WTC11 (cell line): ENCODE measurements at regions not wholly inside any gene's neighbourhood (a gene's known extent, or its start where the extent isn't known, plus 50 kb on each side); places are given as distances from the start of the nearest gene placed in this dataset.

Experiments
- ATAC-seq: fragments of 200-7000 bp; cut with Tn5 transposase; 2 replicates; pipeline ENCODE4 v1.10.0; 2021; ENCODE audit warnings: mild to moderate bottlenecking, moderate library complexity
- CTCF ChIA-PET: fragments of 300-600 bp; sonication (Branson Sonifier 250); formaldehyde crosslinking; loops from one replicate; lab custom pipeline; 2021; ENCODE audit warnings: antibody characterized with exemption; lab: Charles Lee
- POLR2A ChIA-PET: fragments of 350-600 bp; sonication (Branson Sonifier 250); formaldehyde crosslinking; loops from one replicate; lab custom pipeline; 2021; ENCODE audit warnings: antibody characterized with exemption; lab: Charles Lee
- DNase-seq: peaks from one replicate; pipeline ENCODE4 v3.0.0; 2021; ENCODE audit warnings: low spot score
- H3K27ac Mint-ChIP-seq: 2 replicates; pipeline ENCODE4 v1.8.0; 2021; ENCODE audit warnings: mixed read lengths
- H3K27me3 Mint-ChIP-seq: 2 replicates; pipeline ENCODE4 v1.8.0; 2021; ENCODE audit warnings: low read depth, mild to moderate bottlenecking, moderate library complexity, mixed read lengths
- H3K36me3 Mint-ChIP-seq: 2 replicates; pipeline ENCODE4 v1.8.0; 2021; ENCODE audit warnings: mixed read lengths
- H3K4me1 Mint-ChIP-seq: 2 replicates; pipeline ENCODE4 v1.8.0; 2022; ENCODE audit warnings: mixed read lengths
- H3K4me3 Mint-ChIP-seq: 2 replicates; pipeline ENCODE4 v1.8.0; 2021; ENCODE audit warnings: mild to moderate bottlenecking, moderate library complexity, mixed read lengths
- H3K9me3 Mint-ChIP-seq: 2 replicates; pipeline ENCODE4 v1.8.0; 2021; ENCODE audit warnings: mixed read lengths
- E2F4 ChIP-seq: sonication (generic); formaldehyde crosslinking; IDR thresholded peaks from 2 replicates; pipeline ENCODE4 v1.8.1; 2022; ENCODE audit warnings: low read depth, mild to moderate bottlenecking, moderate library complexity, missing genetic modification reagents, borderline replicate concordance
- ELF4 ChIP-seq: sonication (generic); formaldehyde crosslinking; IDR thresholded peaks from 2 replicates; pipeline ENCODE4 v1.8.1; 2022; ENCODE audit warnings: low read depth, mild to moderate bottlenecking, moderate library complexity, missing genetic modification reagents
- FOXJ3 ChIP-seq: sonication (generic); formaldehyde crosslinking; IDR thresholded peaks from 2 replicates; pipeline ENCODE4 v1.9.0; 2021; ENCODE audit warnings: missing genetic modification reagents, mild to moderate bottlenecking, borderline replicate concordance
- FOXK1 ChIP-seq: sonication (generic); formaldehyde crosslinking; IDR thresholded peaks from 2 replicates; pipeline ENCODE4 v1.8.0; 2022; ENCODE audit warnings: mild to moderate bottlenecking, moderate library complexity, missing genetic modification reagents
- FOXP4 ChIP-seq: sonication (generic); formaldehyde crosslinking; IDR thresholded peaks from 2 replicates; pipeline ENCODE4 v1.8.0; 2022; ENCODE audit warnings: mild to moderate bottlenecking, missing genetic modification reagents
- IRF1 ChIP-seq: sonication (generic); formaldehyde crosslinking; IDR thresholded peaks from 2 replicates; pipeline ENCODE4 v1.8.0; 2023; ENCODE audit warnings: missing genetic modification reagents
- IRF2 ChIP-seq: sonication (generic); formaldehyde crosslinking; IDR thresholded peaks from 2 replicates; pipeline ENCODE4 v1.8.0; 2022; ENCODE audit warnings: low read depth, missing genetic modification reagents, borderline replicate concordance
- OVOL2 ChIP-seq: fragments of 250-450 bp; sonication (Bioruptor Pico); IDR thresholded peaks from 2 replicates; pipeline ENCODE4 v1.9.0; 2021; ENCODE audit warnings: mild to moderate bottlenecking, borderline replicate concordance
- PRDM15 ChIP-seq: sonication (generic); formaldehyde crosslinking; IDR thresholded peaks from 2 replicates; pipeline ENCODE4 v1.8.0; 2022; ENCODE audit warnings: missing genetic modification reagents
- TCF7 ChIP-seq: sonication (generic); formaldehyde crosslinking; IDR thresholded peaks from 2 replicates; pipeline ENCODE4 v1.8.0; 2022; ENCODE audit warnings: mild to moderate bottlenecking, low read depth, missing genetic modification reagents, moderate library complexity
- TEAD1 ChIP-seq: sonication (generic); formaldehyde crosslinking; IDR thresholded peaks from 2 replicates; pipeline ENCODE4 v1.8.0; 2022; ENCODE audit warnings: mild to moderate bottlenecking, missing genetic modification reagents
- ZBTB43 ChIP-seq: sonication (generic); formaldehyde crosslinking; IDR thresholded peaks from 2 replicates; pipeline ENCODE4 v1.8.1; 2023; ENCODE audit warnings: mild to moderate bottlenecking, missing genetic modification reagents
- ZMAT4 ChIP-seq: fragments of 250-450 bp; sonication (Bioruptor Pico); IDR thresholded peaks from 2 replicates; pipeline ENCODE4 v1.9.0; 2021; ENCODE audit warnings: mild to moderate bottlenecking
- ZNF317 ChIP-seq: sonication (generic); formaldehyde crosslinking; IDR thresholded peaks from 2 replicates; pipeline ENCODE4 v1.8.1; 2023; ENCODE audit warnings: low read depth, mild to moderate bottlenecking, moderate library complexity, missing genetic modification reagents, borderline replicate concordance
- ZNF396 ChIP-seq: fragments of 250-450 bp; sonication (Bioruptor Pico); IDR thresholded peaks from 2 replicates; pipeline ENCODE4 v1.8.0; 2021; ENCODE audit warnings: mild to moderate bottlenecking, moderate library complexity, borderline replicate concordance
- ZNF423 ChIP-seq: fragments of 250-450 bp; sonication (Bioruptor Pico); IDR thresholded peaks from 2 replicates; pipeline ENCODE4 v2.1.2; 2022; ENCODE audit warnings: mild to moderate bottlenecking, moderate library complexity
- ZSCAN18 ChIP-seq: fragments of 250-450 bp; sonication (Bioruptor Pico); IDR thresholded peaks from 2 replicates; pipeline ENCODE4 v2.1.2; 2022; ENCODE audit warnings: mild to moderate bottlenecking, moderate library complexity

GRCh38 chr20:22696759-22697158, 112.4 kb upstream of the FOXA2 start:
- no peaks in the 10 kb centered on the region for H3K36me3 Mint-ChIP-seq
- peaks cover 13% of the 10 kb centered on the region for H3K9me3 Mint-ChIP-seq
- TF ChIP-seq PRDM15 (CRISPR knock-in tag) (no peak), FOXJ3 (CRISPR knock-in tag) (no peak), ZSCAN18 (no peak), E2F4 (CRISPR knock-in tag) (no peak), ZNF317 (CRISPR knock-in tag) (no peak), FOXK1 (CRISPR knock-in tag) (no peak), ZMAT4 (CRISPR knock-in tag) (no peak), ZBTB43 (CRISPR knock-in tag) (no peak), OVOL2 (CRISPR knock-in tag) (no peak), ZNF423 (CRISPR knock-in tag) (no peak), ZNF396 (CRISPR knock-in tag) (no peak), ELF4 (no peak), IRF1 (CRISPR knock-in tag) (no peak), TEAD1 (CRISPR knock-in tag) (no peak)
- POLR2A ChIA-PET: no interaction called here
- no peak for DNase-seq
- ATAC-seq: no peak
- H3K4me3 Mint-ChIP-seq: no peak overlapping the region
- H3K4me1 Mint-ChIP-seq: peaks cover 2% of the 10 kb centered on the region; the same call in 1 of the 2 replicates
- CTCF ChIA-PET: interaction anchor here (0.7 to 1.2 kb wide), 2 partner anchors 277 to 354 kb away, joined by 3 read pairs; no protein-coding TSS in a partner anchor
- H3K27ac Mint-ChIP-seq: no peak overlapping the region
- H3K27me3 Mint-ChIP-seq: peaks cover 3% of the 10 kb centered on the region; the same call in 1 of the 2 replicates

- ATAC-seq: no peak
- POLR2A ChIA-PET: no interaction called here
- Mint-ChIP-seq H3K4me3 (no peak overlapping the region), H3K9me3 (peaks cover 20% of the 10 kb centered on the region), H3K27me3 (peaks cover 3% of the 10 kb centered on the region; the same call in 1 of the 2 replicates), H3K27ac (no peak overlapping the region)
- CTCF ChIA-PET: interaction anchor here (1.2 kb wide), 1 partner anchor 364 kb away, joined by 3 read pairs; no protein-coding TSS in a partner anchor
- TF ChIP-seq FOXP4: no peak
- no peak for TF ChIP-seq TCF7 (CRISPR knock-in tag)
- TF ChIP-seq OVOL2 (CRISPR knock-in tag): no peak
- no peak for TF ChIP-seq IRF2 (CRISPR knock-in tag)
- no peak for TF ChIP-seq ZBTB43 (CRISPR knock-in tag)
- TF ChIP-seq, all 79 proteins: peak for 0
- no peaks in the 10 kb centered on the region for H3K4me1 Mint-ChIP-seq
- no peak for DNase-seq
- H3K36me3 Mint-ChIP-seq: no peaks in the 10 kb centered on the region
These were observed 114.0 kb upstream of the FOXA2 start for GRCh38 chr20:22698259-22698842.
